ENCODE measurements at regions not wholly inside any gene's neighbourhood (a gene's known extent, or its start where the extent isn't known, plus 50 kb on each side); places are given as distances from the start of the nearest gene placed in this dataset.

DNA sequence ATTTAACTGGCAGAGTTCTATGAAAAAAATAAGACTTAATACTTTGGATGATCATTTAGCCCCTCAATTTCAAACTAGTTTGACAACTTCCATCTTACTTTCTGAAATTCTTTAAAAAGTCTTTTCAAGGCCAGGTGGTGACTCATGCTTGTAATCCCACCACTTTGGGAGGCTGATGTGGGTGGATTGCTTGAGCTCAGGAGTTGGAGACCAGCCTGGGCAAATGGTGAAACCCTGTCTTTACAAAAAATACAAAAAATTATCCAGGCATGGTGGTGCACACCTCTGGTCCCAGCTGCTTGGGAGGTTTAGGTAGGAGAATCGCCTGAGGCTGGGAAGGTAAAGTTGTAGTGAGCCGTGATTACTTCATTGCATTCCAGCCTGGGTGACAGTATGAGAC lies 154.4 kb downstream of the TANC2 start:
- Histone ChIP-seq H3K4me1 (ENCODE audit: insufficient read depth) (no peaks in the 10 kb centered on the region), H3K36me3 (no peaks in the 10 kb centered on the region), H3K27ac (no peak overlapping the region), H3K9me3 (no peaks in the 10 kb centered on the region), H3K4me3 (no peak overlapping the region), H3K27me3 (no peaks in the 10 kb centered on the region)
- DNase-seq, result no peak
- no peak for TF ChIP-seq POLR2A (IDR thresholded peaks at IDR 0.05)
- TF ChIP-seq, protein P1, sequence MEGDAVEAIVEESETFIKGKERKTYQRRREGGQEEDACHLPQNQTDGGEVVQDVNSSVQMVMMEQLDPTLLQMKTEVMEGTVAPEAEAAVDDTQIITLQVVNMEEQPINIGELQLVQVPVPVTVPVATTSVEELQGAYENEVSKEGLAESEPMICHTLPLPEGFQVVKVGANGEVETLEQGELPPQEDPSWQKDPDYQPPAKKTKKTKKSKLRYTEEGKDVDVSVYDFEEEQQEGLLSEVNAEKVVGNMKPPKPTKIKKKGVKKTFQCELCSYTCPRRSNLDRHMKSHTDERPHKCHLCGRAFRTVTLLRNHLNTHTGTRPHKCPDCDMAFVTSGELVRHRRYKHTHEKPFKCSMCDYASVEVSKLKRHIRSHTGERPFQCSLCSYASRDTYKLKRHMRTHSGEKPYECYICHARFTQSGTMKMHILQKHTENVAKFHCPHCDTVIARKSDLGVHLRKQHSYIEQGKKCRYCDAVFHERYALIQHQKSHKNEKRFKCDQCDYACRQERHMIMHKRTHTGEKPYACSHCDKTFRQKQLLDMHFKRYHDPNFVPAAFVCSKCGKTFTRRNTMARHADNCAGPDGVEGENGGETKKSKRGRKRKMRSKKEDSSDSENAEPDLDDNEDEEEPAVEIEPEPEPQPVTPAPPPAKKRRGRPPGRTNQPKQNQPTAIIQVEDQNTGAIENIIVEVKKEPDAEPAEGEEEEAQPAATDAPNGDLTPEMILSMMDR (IDR thresholded peaks at IDR 0.05), result no peak
- TF ChIP-seq EP300 (IDR thresholded peaks at IDR 0.05), result no peak
- 96 to 97% (median 96%) methylated on average over 2 of the region's 2 CpGs for WGBS, 3 donors
- intact Hi-C loops (cut with DNase I), result no loop called here

DNA sequence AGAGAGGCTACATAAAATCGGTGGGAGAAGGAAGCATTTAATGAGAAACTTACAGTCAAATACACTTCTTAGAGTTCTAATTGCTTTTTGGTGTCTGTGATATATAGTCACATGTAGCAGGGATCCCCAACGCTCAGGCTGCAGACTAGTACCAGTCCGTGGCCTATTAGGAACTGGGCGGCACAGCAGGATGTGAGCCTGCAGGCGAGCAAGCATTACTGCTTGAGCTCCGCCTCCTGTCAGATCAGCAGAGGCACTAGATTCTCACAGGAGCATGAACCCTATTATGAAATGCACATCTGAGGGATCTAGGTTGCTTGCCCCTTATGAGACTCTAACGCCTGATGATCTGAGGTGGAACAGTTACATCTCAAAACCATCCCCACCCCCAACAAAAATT lies 158.5 kb downstream of the TANC2 start:
- DNase-seq, result no peak

DNA sequence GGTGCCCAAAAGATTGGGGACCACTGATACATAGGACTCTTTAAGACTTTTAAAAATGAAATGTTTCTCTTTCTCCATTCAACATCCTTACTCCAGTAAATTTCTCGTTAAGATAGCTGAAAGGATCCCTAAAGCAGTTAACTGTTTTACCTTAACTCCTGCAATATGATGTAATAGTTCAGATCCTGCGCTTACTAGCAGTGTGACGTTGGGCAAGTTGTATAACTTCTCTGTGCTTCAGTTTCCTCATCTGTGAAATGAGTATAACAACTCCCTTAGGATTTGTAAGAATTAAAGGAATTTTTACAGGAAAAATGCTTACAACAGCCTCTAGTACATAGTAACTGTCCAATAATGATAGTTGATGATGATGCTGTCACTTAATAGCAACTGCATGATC lies 158.9 kb downstream of the TANC2 start:
- no peak overlapping the region for H3K27ac ChIP-seq
- no peaks in the 10 kb centered on the region for H3K9me3 ChIP-seq
- H3K4me3 ChIP-seq, result no peak overlapping the region
- DNase-seq, result no peak
- H3K27me3 ChIP-seq, result no peaks in the 10 kb centered on the region
- H3K36me3 ChIP-seq, result no peaks in the 10 kb centered on the region
- WGBS, 3 donors, result 82 to 91% (median 83%) methylated on average over 3 of the region's 3 CpGs
- TF ChIP-seq, protein P1 (IDR thresholded peaks at IDR 0.05), result no peak
- TF ChIP-seq EP300 (IDR thresholded peaks at IDR 0.05) (no peak), POLR2A (IDR thresholded peaks at IDR 0.05) (no peak)
- intact Hi-C loops (cut with DNase I), result no loop called here
- H3K4me1 ChIP-seq (ENCODE audit: insufficient read depth), result no peaks in the 10 kb centered on the region

More for the DNA sequence above, 158.5 kb downstream of the TANC2 start:
- Histone ChIP-seq H3K27ac (no peak overlapping the region), H3K4me1 (ENCODE audit: insufficient read depth) (no peaks in the 10 kb centered on the region), H3K27me3 (no peaks in the 10 kb centered on the region), H3K9me3 (no peaks in the 10 kb centered on the region), H3K36me3 (no peaks in the 10 kb centered on the region), H3K4me3 (no peak overlapping the region)
- no peak for TF ChIP-seq POLR2A (IDR thresholded peaks at IDR 0.05)
- TF ChIP-seq, protein P1 (IDR thresholded peaks at IDR 0.05), result no peak
- 85 to 94% (median 93%) methylated on average over 7 of the region's 7 CpGs for WGBS, 3 donors
- intact Hi-C loops (cut with DNase I), result no loop called here

DNA sequence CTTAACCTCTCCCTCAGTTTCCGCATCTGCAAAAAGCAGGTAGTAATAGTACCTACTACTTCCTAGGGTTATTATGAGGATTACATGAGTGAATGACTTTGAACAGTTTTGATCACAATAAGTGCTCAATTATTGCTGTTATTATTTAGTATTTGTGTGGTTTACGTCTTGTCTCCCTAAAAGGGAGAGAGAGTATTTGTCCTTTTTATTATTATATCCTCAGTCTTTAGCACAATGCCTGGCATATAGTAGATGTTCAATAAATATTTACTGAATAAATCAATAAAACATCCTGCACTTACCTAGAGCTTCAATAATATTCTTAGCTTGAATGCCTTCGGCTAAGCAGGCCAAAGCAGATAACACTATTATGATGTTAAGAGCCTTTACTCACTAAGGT lies 160.0 kb downstream of the TANC2 start:
- 78 to 95% (median 89%) methylated on average over 3 of the region's 3 CpGs for WGBS, 3 donors
- intact Hi-C loops (cut with DNase I), result no loop called here
- no peaks in the 10 kb centered on the region for H3K9me3 ChIP-seq
- no peaks in the 10 kb centered on the region for H3K27me3 ChIP-seq
- H3K27ac ChIP-seq, result no peak overlapping the region
- H3K4me1 ChIP-seq (ENCODE audit: insufficient read depth), result no peaks in the 10 kb centered on the region
- DNase-seq, result no peak
- no peak for TF ChIP-seq EP300 (IDR thresholded peaks at IDR 0.05)
- TF ChIP-seq, protein P1 (IDR thresholded peaks at IDR 0.05), result no peak
- no peak for TF ChIP-seq POLR2A (IDR thresholded peaks at IDR 0.05)
- no peaks in the 10 kb centered on the region for H3K36me3 ChIP-seq
- H3K4me3 ChIP-seq, result no peak overlapping the region

DNA sequence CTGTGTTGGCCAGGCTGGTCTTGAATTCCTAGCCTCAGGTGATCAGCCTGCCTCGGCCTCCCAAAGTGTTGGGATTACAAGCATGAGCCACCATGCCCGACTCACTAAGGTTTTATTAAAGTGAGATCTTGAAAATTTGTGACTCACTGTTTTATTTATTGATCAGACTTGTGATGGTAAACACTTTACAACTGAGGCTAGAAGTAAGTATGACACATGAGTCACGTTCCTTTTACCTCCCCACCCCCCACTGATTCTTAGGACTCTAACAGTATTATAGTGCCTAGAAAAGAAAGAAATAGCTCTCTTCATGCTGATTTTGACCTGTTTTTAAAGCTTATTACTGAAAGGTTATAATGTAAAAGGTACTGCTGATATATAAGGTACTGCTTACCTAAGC lies 160.6 kb downstream of the TANC2 start:
- TF ChIP-seq EP300 (IDR thresholded peaks at IDR 0.05), result no peak
- TF ChIP-seq, protein P1 (IDR thresholded peaks at IDR 0.05), result no peak
- no peak for TF ChIP-seq POLR2A (IDR thresholded peaks at IDR 0.05)
- Histone ChIP-seq H3K27me3 (no peaks in the 10 kb centered on the region), H3K4me3 (no peak overlapping the region), H3K36me3 (no peaks in the 10 kb centered on the region), H3K27ac (no peak overlapping the region), H3K4me1 (ENCODE audit: insufficient read depth) (peaks cover under 1% of the 10 kb centered on the region), H3K9me3 (no peaks in the 10 kb centered on the region)
- WGBS, 3 donors, result 83 to 90% (median 88%) methylated on average over 3 of the region's 3 CpGs
- no peak for DNase-seq
- intact Hi-C loops (cut with DNase I), result no loop called here

All from ovary (tissue), 7 donors.